Muscle of leg (tissue), 3 donors: ENCODE measurements at regions not wholly inside any gene's neighbourhood (a gene's known extent, or its start where the extent isn't known, plus 50 kb on each side); places are given as distances from the start of the nearest gene placed in this dataset.
"Not testable (repeated sequence)": the region's sequence is repeated elsewhere in the genome, so short reads cannot be mapped to it uniquely, and the experiment has no call there.

Source experiments
- DNase-seq: peaks from one replicate; pipeline ENCODE4 v3.0.0; 2013
- H3K27ac ChIP-seq: one replicate; pipeline ENCODE4 v1.5.1; 2013; ENCODE audit warnings: mild to moderate bottlenecking, low read length, control low read depth
- H3K27me3 ChIP-seq: one replicate; pipeline ENCODE4 v1.6.1; 2013; ENCODE audit warnings: low read length; ENCODE audit not compliant: control insufficient read depth, insufficient read depth
- H3K36me3 ChIP-seq: one replicate; pipeline ENCODE4 v1.6.1; 2013; ENCODE audit warnings: low read length; ENCODE audit not compliant: control insufficient read depth, insufficient read depth
- H3K4me1 ChIP-seq: one replicate; pipeline ENCODE4 v1.6.1; 2013; ENCODE audit warnings: low read length; ENCODE audit not compliant: control insufficient read depth, insufficient read depth
- H3K4me3 ChIP-seq: one replicate; pipeline ENCODE4 v1.5.1; 2013; ENCODE audit warnings: low read length, control low read depth
- H3K9me3 ChIP-seq: replicated peaks from 2 replicates; pipeline ENCODE4 v1.6.1; 2013; ENCODE audit warnings: low read depth, low read length; ENCODE audit not compliant: control insufficient read depth
- WGBS: methylation state at CpG from one replicate; pipeline ENCODE4 v1.1.5; 2013; ENCODE audit warnings: missing lambda C conversion rate; ENCODE audit not compliant: insufficient coverage; 5-methylcytosine and 5-hydroxymethylcytosine counted together

DNA sequence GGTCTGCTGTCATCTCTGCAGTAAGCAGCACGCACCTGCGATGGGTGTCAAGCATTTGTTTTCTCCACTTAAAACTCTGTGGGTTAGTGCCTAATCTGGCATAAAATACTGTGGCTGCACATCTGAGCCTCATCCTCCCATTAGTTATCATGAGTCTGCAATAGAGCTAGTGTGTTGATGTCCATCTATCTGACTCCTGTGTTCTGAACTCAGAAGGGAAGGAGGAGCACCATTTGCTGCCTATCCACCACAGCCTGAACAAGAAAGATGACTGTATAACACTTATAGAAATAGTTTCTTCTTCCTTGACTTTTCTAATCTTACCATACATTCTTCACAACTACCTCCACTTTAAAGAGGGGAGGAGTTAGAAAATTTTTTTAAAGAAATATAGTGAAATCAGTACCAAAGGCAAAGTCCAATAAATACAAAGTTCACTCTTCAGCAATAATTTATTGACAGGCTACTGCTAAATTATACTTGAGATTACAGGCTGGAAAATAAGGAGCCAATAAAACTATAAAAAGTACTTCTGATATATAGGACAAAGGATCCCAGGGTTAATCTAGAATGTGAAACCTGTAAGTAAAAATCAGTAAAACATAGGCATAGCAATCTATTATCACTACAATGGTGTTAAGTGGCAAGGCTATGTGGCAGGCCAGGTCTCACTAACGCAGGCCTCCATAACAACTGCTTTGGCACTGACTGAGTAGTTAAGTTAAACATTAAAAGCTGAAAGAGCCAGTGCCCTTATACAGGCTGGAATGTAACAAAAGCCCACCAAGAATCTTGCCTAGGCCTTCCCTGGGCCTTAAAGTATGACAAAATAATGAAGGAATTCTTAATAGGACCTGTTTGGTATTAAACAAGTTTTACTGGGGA is 70.2 kb downstream of the LGALS9C start:
- H3K9me3 ChIP-seq, H3K4me1 ChIP-seq, H3K4me3 ChIP-seq, DNase-seq, H3K27ac ChIP-seq, H3K36me3 ChIP-seq, H3K27me3 ChIP-seq: not testable (repeated sequence)
- no CpG with 5 or more reads among the region's 3 CpGs for WGBS

DNA sequence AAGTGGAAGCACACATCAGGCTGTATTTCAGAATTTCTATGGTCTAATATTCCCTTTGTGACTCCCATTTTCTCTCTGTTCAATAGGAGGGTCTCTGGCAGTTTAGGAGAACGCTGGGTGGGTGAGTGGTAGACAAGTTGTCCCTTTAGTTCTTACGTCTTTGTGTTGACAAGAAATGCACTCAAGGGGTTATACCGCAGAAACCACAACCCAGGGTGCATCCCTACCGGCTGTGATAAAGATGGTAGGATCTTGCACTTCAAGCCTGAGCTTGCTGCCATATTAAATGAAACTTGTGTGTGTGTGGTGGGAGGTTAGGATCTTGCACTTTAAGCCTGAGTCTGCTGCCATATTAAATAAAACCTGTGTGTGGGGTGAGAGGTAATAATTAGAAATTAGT is 80.5 kb downstream of the LGALS9C start:
- not testable (repeated sequence) for H3K27me3 ChIP-seq, H3K36me3 ChIP-seq, H3K27ac ChIP-seq, DNase-seq, H3K9me3 ChIP-seq, H3K4me1 ChIP-seq, H3K4me3 ChIP-seq
- no CpG with 5 or more reads among the region's 4 CpGs for WGBS

DNA sequence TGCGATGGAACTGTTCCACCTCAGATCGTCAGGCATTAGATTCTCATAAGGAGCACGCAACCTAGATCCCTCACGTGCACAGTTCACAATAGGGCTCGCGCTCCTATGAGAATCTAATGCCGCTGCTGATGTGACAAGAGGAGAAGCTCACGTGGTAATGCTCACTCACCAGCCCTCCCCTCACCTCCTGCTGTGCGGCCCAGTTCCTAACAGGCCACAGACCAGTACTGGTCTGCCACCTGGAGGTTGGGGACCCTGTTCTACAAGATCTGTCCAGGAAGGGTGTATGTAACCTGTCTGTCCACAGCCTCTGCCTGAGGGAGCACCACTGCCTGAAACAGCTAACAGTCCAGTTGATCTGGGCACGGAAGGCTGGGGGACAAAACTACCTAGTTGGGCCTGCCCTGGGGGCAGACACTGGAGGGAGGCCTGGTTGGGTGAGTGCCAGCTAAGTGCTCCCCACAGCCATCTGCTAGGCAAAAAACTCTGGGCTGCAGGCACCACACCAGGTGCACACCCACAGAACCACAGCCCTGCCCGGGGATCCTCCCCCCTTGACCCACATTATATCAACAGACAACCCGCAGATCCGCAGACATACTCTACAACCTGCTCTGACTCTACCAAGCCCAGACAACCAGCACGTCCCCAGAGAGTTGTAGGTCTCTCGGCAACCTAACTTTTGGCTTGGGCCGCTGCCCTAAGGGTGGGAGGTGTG is 80.7 kb downstream of the TBC1D28 start:
- not testable (repeated sequence) for H3K4me1 ChIP-seq, H3K27me3 ChIP-seq, DNase-seq, H3K4me3 ChIP-seq, H3K9me3 ChIP-seq, H3K36me3 ChIP-seq, H3K27ac ChIP-seq
- WGBS: 88% methylated on average over 6 of the region's 16 CpGs

DNA sequence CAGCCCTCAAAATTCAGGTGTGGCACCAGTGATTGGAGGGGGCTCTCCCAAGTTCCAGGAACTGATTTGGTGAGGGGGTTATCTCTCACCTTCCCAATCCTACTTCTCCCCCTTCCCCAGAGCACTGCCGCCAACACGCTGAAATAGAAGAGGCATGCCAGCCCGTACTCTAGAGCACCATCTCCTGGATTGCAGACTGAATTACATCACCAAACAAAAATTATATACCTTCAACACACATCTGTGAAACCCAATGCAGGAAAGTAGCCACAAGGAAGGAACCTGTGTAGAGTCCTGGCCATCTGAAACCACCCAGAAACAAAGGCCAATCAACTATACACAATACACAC is 80.1 kb downstream of the TBC1D28 start:
- not testable (repeated sequence) for H3K4me1 ChIP-seq, H3K36me3 ChIP-seq, H3K27ac ChIP-seq, H3K9me3 ChIP-seq, H3K4me3 ChIP-seq, H3K27me3 ChIP-seq
- 0% methylated on average over 2 of the region's 3 CpGs for WGBS
- DNase-seq: peak; percentile 19

DNA sequence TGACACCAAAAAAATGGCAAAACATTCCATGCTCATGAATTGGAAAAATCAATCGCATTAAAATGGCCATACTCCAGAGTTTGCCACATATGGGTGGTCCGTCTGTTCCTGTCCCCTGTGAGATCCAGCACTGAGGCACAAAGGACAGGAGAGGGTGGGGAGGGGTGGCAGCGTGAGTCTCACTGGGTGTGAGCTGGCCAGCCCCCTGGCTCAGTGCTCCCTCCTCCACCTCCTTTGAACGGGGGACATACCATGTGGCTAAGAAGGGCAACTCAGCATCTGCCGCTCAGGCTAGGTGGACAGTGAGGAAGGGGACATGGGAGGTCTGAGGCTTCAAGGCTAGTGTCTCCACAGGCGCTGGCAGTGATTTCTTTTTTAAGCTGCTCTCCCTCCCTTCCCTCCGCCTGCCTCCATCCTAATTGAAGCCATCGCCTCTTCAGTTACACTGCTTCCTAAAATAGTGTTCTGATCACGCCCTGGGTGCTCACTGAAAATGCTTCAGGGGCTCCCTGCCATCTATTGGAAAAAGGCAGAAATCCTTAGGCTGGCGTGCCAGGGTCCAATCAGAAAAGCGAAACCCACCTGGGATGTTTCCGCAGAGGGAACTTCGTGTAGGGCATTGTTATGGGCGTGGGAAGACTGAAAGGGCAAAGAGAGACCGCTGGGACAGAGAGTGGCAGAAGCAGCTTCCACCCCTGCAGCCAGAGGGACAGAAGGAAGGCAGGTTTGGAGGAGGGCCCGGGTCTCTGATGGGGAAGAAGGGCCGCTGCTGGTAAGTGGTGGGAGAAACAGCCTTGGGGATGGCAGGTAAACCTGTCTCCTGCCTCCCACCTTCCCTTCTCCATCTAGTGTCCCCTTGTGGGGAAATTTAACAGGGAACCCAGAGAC is 75.8 kb downstream of the TBC1D28 start:
- peak overlapping the region; percentile 65 for H3K27ac ChIP-seq
- not testable (repeated sequence) for H3K9me3 ChIP-seq, H3K27me3 ChIP-seq, H3K4me3 ChIP-seq, H3K36me3 ChIP-seq, H3K4me1 ChIP-seq
- DNase-seq: peak; percentile 5
- WGBS: 39% methylated on average over 6 of the region's 17 CpGs

DNA sequence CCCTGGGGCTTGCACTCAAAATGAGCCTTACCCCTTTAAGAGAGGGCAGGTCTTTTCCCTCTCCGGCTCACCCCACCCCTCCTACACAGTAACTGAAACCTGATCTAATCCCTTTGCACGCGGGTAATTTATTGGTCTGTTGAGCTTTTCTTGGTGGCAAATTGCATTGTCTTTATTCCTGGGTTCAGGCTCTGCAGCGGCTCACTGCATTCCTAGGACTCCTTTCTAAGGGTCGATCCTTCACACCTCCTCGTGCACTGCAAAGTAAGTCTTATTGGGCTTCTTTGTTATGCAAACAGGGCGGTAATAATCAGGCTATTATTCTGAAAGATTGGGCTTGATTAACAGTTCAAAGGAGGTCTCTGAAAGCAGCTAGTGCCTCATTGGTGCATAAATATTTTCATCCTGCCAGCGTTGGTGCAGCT is 74.7 kb downstream of the TBC1D28 start:
- peak; percentile 10 for DNase-seq
- not testable (repeated sequence) for H3K4me3 ChIP-seq, H3K27me3 ChIP-seq, H3K9me3 ChIP-seq, H3K27ac ChIP-seq, H3K36me3 ChIP-seq, H3K4me1 ChIP-seq
- no CpG with 5 or more reads among the region's 8 CpGs for WGBS

DNA sequence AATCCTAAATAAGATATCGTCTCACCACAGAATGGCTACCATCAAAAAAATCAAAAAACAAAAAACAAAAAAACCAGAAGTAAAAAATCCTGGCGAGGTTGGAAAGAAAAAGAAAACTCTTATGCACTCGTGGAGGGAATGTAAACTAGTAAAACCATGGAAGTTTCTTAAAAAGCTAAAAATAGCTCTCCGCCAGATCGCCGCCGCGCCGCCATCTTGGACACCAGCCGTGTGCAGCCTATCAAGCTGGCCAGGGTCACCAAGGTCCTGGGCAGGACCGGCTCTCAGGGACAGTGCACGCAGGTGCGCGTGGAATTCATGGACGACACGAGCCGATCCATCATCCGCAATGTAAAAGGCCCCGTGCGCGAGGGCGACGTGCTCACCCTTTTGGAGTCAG is 71.7 kb downstream of the TBC1D28 start:
- H3K36me3 ChIP-seq, H3K27ac ChIP-seq, H3K4me3 ChIP-seq, DNase-seq, H3K4me1 ChIP-seq, H3K27me3 ChIP-seq, H3K9me3 ChIP-seq: not testable (repeated sequence)
- no CpG with 5 or more reads among the region's 23 CpGs for WGBS

DNA sequence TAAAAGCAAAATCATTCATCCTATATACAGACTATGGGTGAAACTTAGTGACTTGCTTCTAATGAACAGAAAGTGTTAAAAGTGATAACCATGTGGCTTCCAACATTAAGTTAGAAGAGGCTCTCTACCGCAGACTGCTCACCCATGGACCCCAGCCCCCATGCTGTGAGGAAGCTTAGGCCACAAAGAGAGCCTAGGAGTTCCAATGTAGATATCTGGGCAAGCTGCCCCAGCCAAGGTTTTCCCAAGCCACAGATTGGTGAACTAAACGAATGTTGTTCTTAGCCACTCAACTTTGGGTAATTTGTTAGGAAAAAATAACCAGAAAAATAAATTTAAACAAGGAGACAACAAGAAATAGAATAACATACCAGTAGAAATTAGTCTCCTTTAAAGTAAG is 70.1 kb downstream of the TBC1D28 start:
- H3K9me3 ChIP-seq, H3K27ac ChIP-seq, H3K36me3 ChIP-seq, H3K27me3 ChIP-seq, H3K4me3 ChIP-seq, H3K4me1 ChIP-seq, DNase-seq: not testable (repeated sequence)
- 83% methylated on average over 1 of the region's 2 CpGs for WGBS
